NCI-H1105 treated with DMSO at 0.1 percent for 48 hours (cell line): ENCODE measurements at regions not wholly inside any gene's neighbourhood (a gene's known extent, or its start where the extent isn't known, plus 50 kb on each side); places are given as distances from the start of the nearest gene placed in this dataset.

ENCODE experiments used
- DNase-seq: peaks from one replicate; lab custom pipeline; 2025; lab: John Stamatoyannopoulos, UW

DNA sequence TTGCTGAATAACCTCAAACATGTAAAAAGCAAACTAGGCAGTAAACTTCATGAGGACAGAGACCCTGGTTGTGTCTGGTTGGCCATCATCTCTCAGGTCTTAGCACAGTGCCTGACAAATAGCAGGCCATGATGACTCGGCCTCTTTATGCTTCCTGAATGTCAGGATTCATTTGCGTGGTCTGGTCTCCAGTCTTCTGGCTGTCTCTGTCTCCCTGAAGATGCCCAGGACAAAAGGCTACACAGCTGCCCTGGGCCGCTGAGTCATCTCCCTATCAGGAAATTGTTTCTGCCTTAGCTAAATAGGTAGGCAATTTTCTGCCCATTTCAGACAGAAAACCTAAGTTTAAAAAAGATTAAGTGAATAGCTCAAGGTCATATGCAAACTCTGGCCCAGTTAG, 84.1 kb upstream of the FNDC3A start:
- DNase-seq = no peak

DNA sequence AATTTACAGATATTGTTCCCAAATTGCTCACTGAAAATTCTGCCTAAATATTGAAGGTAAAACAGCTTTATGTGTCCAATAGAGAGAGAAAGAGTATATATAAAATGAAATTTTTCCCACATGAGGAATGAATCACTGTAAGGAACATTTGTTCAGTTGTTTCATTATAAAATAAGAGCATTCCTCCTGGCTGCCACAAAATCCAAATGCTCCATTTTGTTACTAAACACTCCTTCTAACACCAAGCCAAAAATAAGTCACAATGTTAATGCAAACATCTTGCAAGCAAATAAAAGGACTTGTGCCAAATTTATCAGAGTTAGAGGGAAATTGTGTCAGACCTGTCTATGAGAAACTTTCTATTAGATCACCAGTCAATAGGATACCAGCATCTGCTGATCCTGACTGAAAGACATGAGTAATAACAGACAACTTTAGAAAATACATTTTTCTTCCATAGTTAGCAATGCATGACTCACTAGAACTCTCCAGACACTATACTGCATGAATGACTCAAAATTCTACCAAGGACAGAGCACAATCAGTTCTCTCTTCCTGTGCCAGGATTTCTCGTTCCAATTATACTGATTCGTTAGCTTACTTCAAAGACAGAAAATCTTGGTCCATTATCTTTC, 83.5 kb upstream of the FNDC3A start:
- no peak for DNase-seq

DNA sequence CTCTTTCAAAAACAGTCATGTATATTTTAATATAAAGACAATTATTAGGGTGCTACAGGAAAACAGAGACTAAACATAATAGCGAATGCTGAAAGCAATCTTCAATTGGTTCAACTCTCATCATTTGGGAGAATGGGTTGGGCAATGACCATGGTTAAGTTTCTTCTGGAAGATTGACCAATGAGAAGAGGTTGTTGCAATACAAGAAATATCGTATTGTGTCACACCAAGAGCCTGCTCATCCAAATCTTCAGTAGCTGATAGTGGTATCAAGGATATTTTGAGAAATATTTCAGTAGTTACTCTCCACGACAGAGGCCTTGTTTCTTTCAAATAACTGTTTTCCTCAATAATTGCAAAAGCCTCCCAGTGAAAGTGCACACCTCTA, 83.0 kb upstream of the FNDC3A start:
- DNase-seq = no peak

DNA sequence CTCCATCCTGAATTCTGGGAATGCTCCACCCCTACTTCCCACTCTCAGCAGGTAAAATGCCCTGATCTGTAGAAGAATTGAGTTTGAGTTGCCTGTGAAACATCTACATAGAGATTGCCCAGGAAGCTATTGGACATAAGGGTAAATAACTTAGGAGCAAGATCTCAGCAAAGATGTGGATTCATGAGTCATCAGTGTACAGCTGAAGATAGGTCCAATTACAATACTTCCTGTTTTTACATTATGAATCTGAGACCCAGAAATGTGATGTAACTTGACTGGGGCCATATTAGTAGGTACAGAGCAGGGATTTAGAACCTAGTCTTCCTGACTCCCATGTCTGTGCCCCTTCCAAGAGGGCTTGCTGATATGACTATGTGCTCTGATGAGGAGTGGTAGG, 79.4 kb upstream of the FNDC3A start:
- no peak for DNase-seq

DNA sequence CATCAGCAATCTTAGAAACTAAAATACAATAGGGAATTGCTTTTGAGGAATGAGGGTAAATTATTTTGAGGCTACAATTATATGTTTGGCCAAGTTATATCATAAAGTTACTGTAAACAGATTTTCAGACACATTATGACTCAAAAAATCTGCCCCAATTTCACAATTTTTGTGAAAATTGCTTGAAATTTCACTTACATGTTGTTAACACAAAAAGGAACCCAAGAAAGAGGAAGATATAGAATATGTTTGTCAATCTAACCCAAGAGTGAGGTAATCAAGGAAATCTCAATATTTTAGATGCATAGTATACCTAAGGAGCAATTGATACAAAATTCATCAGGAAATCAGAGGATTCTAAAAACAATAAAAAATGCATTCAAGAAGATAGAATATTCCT, 73.9 kb upstream of the FNDC3A start:
- DNase-seq = no peak

DNA sequence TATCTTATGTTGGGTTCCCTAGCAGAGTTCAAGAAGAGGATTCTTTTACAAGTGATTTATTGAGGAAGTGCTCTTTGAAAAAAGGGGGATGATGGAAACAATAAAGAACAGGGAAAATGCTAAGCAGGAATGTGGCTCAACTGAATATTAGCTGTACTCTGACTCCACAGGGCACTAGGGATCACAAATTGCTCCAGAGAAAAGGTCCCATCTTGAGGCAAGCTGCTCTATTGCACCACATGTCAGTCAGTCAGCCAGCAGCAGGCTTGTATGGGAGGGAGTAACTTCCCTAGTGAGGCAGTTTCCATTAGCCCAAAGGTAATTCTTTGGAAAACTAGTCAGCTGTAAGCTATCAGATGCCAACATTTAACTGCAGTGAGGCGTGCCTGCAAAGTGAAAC, 73.3 kb upstream of the FNDC3A start:
- no peak for DNase-seq

DNA sequence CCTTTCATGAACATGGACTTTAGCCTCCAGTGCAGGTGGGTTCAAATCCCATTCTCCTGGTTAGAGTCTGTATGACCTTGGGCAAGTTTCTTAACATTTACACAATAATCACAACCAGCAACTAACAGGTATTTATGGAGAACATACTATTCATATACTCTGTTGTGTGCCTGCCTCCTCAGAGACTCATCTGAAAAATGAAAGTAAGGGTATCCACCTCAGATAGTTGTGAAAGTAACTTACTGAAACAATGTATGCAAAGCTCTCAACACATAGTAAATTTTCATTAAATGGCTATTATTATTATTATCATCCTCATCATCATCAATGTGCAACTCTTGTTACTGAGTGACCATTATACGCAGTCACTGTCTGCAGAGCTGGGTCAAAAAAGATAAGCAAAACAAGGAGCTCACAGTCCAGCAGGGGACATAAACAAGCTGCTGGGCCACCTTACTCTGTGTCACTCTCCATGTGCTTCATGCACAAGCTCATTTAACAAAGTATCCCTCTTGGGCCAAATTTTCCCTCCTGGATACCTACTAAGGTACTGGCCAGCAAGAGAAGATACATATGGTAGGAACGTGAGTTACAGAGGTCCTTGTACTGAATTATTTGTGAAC, 70.9 kb upstream of the FNDC3A start:
- no peak for DNase-seq

DNA sequence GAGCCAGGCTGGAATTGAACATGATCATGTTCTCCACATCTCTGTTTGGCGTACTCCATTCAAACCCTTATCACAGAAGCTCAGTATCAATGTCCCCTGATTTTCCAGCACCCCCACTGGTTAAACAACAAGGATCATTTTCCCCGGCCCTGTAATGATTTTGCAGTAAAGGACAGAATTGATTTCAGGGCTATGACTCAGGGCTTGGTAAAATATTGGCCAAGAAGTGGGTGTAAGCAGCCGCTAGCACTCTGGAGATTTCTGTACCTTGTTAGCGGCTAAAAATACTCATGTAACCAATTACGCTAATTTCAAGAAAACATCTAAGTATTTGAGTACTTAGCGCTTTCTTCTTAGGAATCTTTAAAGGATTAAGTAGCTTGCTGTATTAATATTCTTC, 69.5 kb upstream of the FNDC3A start:
- no peak for DNase-seq

DNA sequence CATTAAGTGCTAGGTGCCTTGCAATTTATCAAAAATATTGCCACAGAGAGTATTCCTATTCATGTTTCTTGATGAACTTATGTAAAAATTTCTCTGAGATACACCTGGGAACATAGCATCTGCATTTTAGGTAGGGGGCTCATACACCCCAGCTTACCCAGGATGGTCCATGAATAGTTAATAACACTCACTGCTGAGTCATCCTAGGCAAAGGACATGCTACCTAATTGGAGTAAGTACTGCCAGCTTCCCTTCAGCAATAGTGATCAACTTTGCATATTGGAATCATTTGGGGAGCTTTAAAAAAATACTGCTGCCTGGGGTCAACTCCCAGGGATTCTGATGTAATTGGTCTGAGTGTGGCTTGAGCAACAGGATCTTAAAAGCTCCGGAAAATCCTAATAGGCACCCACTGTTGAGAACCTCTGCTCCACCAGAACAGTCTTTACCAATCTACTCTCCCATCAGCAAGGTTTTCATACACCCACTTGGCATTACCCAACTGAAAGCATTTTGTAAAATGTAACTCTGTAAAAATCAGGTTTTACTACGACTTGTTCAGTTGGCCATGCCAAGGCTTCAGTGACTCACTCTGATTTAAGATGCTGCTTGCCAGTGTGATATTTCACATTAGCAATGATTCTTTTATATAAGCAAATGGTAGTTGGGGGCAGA, 67.2 kb upstream of the FNDC3A start:
- no peak for DNase-seq

DNA sequence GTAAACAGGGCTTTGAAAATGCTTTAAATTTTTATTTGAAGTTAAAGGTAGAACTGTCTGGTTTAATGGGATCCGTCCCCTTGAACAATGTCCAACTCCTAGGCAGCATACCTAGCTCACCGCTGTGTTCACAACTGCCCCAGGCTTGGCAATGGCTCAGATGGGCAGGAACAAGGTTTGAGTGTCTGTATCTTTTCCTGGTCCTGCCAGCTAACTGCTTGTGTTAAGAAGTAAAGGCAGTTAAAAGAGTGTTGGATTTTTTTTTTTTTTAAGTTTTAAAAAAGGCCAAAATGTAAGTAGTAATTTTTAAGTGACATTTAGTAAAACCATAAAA, 66.7 kb upstream of the FNDC3A start:
- no peak for DNase-seq

DNA sequence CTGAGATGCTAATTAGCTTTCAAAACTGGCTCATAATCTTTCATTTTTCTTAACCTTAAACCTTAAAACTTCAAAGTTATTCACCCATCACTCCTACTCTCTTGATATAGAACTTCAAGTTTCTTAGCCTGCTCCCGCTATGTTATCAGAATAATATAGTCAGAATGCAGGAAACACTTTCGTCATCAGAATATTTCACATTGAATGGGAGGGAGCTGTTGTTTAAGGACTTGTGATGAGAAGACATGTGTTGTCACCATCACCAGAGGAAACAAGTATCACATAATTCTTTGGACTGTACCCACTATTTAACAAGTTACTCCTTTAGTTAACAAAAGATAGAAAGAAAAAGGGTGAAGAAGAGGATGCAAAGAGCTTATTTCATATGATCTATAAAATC, 65.0 kb upstream of the FNDC3A start:
- DNase-seq = no peak

DNA sequence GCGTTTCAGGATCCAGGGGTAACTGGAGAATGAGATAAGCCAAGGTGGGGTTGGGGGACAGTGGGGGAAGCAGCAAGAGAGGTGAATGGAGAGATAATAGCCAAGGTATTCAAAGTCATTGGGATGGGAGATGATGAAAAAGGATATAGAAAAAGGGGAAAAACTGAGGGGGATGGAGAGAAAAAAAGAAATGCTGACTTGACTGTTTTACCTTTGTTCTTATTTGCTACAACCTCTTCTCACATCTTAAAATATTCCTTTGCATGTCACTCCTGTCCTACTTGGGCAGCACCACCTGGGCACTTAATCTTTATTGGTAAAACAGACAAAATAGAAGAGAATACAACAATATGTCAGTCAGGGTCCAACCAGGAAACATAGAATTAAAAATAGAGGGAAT, 56.0 kb upstream of the FNDC3A start:
- DNase-seq = no peak

DNA sequence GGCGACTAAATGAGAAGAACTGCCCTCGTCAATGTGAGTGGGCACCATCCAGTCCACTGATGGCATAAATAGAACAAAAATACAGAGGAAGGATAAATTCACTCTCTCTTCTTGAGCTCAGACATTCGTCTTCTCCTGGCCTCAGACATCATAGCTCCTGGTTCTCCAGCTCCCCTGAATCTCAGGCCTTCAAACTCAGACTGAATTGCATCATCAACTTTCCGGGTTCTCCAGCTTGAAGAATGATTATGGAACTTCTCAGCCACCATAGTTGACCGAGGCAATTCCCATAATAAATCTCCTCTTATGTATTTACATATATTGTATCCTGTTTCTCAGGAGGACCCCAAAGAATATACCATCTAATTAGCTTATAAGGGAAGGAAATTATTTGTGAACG, 55.0 kb upstream of the FNDC3A start:
- no peak for DNase-seq

DNA sequence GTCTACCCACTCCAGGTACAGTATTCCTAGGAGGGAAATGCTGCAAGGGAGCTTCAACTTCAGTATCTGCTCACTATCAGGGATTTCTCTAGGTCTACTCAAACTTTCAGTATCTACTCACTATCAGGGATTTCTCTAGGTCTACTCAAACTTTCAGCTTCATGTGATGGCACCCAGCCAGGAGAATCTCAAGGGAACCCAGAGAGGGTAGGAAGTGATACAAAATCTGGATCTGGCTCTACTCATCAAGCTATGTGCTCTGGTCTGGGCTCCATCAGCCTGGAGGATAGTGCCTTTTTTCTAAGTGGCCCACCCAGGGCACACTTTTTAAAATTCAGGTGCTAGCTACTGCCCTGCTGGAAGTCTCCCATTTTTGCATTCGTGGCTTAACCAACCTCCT, 52.3 kb upstream of the FNDC3A start:
- no peak for DNase-seq

DNA sequence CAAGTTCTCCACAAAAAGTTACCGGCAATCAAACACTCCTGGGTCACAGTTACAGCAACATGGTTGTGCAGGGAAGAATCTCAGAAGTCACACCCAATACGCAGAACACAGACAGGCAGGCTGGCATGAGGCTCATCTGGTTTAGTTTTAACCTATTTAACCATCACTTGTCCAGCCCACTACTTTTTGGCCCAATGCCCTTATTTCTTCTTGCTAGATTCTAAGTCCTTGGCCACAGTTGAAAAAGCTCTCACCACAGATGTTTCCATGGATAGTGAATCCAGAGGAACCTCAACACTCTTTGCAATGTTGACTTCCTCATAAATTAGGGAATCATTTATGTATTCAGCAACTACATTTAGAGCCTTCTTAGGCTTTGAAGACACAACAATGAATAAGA, 50.7 kb upstream of the FNDC3A start:
- DNase-seq = no peak
